Pancreas (tissue), 10 donors: ENCODE measurements at regions not wholly inside any gene's neighbourhood (a gene's known extent, or its start where the extent isn't known, plus 50 kb on each side); places are given as distances from the start of the nearest gene placed in this dataset.

Source experiments
- ATAC-seq, 4 donors: fragments of 200-7000 bp; cut with Tn5 transposase; one replicate each; pipeline versions ENCODE4 v1.8.0 to v1.9.1; 2020; ENCODE audit warnings: mild to moderate bottlenecking in 4 of 4, moderate library complexity in 4 of 4
- DNase-seq, 6 donors: peaks; one replicate each; pipeline ENCODE4 v3.0.0-alpha.2; 2020
- FAIRE-seq: peaks from 2 replicates; lab custom pipeline; 2012; peaks lifted over from hg19 to GRCh38; lab: Jason Lieb, UNC
- H3K27ac ChIP-seq, 4 donors: fragments of 200-600 bp; sonication (generic); 1 replicate in 3 of 4; 2 replicates in 1 of 4; pipeline versions ENCODE4 v1.5.0 to v1.8.0; 2020
- H3K27me3 ChIP-seq, 4 donors: fragments of 200-600 bp; one replicate each; pipeline ENCODE4 v1.8.0; 2021
- H3K36me3 ChIP-seq, 3 donors: fragments of 200-600 bp; sonication (generic) in 1 of 3; one replicate each; pipeline versions ENCODE4 v1.5.0 to v1.8.0; 2020 to 2021
- H3K4me1 ChIP-seq, 3 donors: fragments of 200-600 bp; one replicate each; pipeline ENCODE4 v1.8.0; 2021
- H3K4me3 ChIP-seq, 4 donors: fragments of 200-600 bp; sonication (generic) in 2 of 4; one replicate each; pipeline versions ENCODE4 v1.5.0 to v1.8.0; 2020 to 2021
- H3K9me3 ChIP-seq, 4 donors: fragments of 200-600 bp; one replicate each; pipeline ENCODE4 v1.8.0; 2021
- WGBS, 2 donors: extraction: QIAGEN DNeasy Blood & Tissue Kit; methylation state at CpG; one replicate each; pipeline ENCODE4 v1.1.7; 2013; 5-methylcytosine and 5-hydroxymethylcytosine counted together
- intact Hi-C, 3 donors: fragments of 100-400 bp; cut with DNase I; formaldehyde crosslinking; loops; one replicate each; pipeline versions ENCODE4 v1.11.1 to v1.14.2; 2022
- TF ChIP-seq, protein P1 (sequence below), 4 donors: fragments of 200-600 bp; sonication (generic) in 3 of 4; IDR thresholded peaks; one replicate each; pipeline versions ENCODE4 v1.5.0 to v1.8.0; 2021; ENCODE audit warnings: antibody characterized with exemption in 4 of 4
- donor health status: healthy with polysubstance abuse.
- donor health status: DM: no; HTN: no; CAD: no; lungs with moderate emphysema.
- donor health status: DM: no; HTN: no; CAD: no.
- donor health status: control.
- donor health status: control.
- donor health status: Bipolar disorder and iron deficiency.
- donor health status: DM: yes; HTN: yes; CAD: no.
- donor health status: DM: no; HTN: no; CAD: no.
- donor health status: DM: no; HTN: no; CAD: no.
- donor health status: DM: yes; HTN: yes; CAD: no.

DNA sequence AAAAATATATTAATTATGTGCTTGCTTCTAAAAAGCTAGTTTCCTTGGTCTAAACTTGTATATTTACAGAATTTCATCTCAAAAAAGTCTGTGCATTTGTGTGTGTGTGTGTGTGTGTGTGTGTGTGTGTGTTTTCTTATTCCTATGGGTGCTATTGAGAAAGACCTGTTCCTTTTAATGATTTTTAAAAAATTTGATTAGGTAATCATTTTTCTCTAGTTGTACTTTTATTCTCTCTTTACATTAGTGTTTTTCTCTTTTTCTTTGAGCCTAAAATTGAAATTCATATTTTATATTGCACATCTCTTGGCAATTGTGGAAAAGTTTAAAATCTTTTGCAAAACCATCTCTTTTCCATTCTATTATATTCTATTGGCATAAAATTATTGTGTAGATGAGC lies 690.4 kb upstream of the NDST4 start:
- intact Hi-C loops: no loop called here
- TF ChIP-seq, protein P1, sequence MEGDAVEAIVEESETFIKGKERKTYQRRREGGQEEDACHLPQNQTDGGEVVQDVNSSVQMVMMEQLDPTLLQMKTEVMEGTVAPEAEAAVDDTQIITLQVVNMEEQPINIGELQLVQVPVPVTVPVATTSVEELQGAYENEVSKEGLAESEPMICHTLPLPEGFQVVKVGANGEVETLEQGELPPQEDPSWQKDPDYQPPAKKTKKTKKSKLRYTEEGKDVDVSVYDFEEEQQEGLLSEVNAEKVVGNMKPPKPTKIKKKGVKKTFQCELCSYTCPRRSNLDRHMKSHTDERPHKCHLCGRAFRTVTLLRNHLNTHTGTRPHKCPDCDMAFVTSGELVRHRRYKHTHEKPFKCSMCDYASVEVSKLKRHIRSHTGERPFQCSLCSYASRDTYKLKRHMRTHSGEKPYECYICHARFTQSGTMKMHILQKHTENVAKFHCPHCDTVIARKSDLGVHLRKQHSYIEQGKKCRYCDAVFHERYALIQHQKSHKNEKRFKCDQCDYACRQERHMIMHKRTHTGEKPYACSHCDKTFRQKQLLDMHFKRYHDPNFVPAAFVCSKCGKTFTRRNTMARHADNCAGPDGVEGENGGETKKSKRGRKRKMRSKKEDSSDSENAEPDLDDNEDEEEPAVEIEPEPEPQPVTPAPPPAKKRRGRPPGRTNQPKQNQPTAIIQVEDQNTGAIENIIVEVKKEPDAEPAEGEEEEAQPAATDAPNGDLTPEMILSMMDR (IDR thresholded peaks at IDR 0.05): no peak
- ATAC-seq (no peak), DNase-seq (no peak), FAIRE-seq (no peak)
- Histone ChIP-seq H3K27ac (no peak overlapping the region), H3K9me3 (no peaks in the 10 kb centered on the region), H3K4me3 (no peak overlapping the region), H3K36me3 (no peaks in the 10 kb centered on the region), H3K27me3 (no peaks in the 10 kb centered on the region), H3K4me1 (no peaks in the 10 kb centered on the region)

DNA sequence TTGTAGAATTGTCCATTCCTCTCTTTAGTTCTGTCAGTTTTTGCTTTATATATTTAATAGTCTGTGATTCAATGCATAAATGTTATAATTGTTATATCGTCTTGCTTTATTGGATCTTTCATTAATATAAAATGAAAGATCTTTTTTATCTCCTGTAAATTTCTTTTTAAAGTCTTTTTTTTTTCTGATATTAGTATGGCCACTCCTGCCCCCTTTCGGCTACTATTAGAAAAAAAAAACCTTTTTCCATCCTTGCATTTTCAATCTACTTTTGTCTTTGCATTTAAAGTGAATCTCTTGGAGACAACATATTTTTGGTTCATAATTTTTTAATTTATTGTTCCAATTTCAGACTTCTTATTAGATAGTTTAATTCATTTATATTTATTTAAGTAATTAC lies 677.4 kb upstream of the NDST4 start:
- FAIRE-seq (peak; percentile 78), ATAC-seq (no peak), DNase-seq (no peak)
- intact Hi-C loops: no loop called here
- Histone ChIP-seq H3K9me3 (no peaks in the 10 kb centered on the region), H3K4me1 (no peaks in the 10 kb centered on the region), H3K27me3 (no peaks in the 10 kb centered on the region), H3K36me3 (no peaks in the 10 kb centered on the region), H3K4me3 (no peak overlapping the region), H3K27ac (no peak overlapping the region)
- 45 to 59% methylated on average over 2 of the region's 2 CpGs for WGBS, 2 donors
- TF ChIP-seq, protein P1 (IDR thresholded peaks at IDR 0.05): no peak

DNA sequence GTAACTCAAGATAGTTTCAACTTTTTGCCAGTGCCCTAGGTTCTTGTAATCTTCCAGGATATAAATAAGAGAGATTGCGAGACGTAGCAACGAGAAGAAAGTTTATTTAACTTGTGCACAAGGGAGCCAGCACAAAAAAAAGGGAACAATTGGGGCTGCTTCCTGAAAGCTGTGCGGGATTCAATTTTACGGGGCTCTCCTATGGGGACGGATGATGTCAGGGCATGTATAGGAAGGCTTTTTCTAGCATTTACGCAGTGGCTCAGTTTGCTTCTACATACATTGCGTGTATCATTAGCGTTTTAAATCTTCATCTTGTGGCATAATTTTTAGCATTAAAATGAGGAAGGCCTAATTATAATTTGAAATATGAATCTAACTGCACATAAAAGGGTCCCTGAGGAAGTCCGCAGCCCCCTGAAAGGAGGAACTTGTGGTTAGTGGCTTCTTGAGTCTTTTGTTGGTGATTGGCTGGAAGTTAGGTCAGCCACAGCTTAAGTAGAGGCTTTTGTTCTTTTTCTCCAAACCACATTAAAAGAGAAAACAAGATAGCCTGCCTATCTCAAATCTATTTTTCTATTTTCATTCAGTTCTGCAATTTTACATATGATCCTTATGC lies 668.2 kb upstream of the NDST4 start:
- H3K36me3 ChIP-seq: no peaks in the 10 kb centered on the region
- WGBS, 2 donors: 68 to 74% methylated on average over 10 of the region's 10 CpGs
- no peaks in the 10 kb centered on the region for H3K9me3 ChIP-seq
- DNase-seq (no peak), FAIRE-seq (no peak), ATAC-seq (no peak)
- H3K27ac ChIP-seq: no peak overlapping the region
- H3K4me1 ChIP-seq: no peaks in the 10 kb centered on the region
- TF ChIP-seq, protein P1 (IDR thresholded peaks at IDR 0.05): no peak
- intact Hi-C loops: no loop called here
- H3K4me3 ChIP-seq: no peak overlapping the region
- no peaks in the 10 kb centered on the region for H3K27me3 ChIP-seq

DNA sequence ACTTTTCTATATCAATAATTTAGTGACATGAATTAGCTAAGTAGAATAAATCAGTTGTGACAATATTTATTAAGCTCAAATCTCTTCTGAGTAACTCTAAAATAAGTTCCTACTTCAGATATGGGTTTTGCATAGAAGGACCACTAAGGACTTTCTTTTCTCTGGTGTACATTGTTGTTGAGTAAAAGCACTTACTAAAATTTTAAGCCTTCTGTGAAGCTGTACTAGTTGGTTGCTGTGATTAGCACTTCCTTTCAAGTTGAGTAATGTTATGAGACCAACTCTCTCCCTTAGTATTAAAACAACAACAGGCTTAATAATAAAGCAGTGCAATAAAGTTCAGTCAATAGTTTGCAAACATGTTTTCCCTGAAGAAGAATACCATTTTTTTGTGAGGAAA lies 667.4 kb upstream of the NDST4 start:
- FAIRE-seq (no peak), DNase-seq (no peak), ATAC-seq (no peak)
- intact Hi-C loops: no loop called here
- TF ChIP-seq, protein P1 (IDR thresholded peaks at IDR 0.05): no peak
- Histone ChIP-seq H3K4me1 (no peaks in the 10 kb centered on the region), H3K4me3 (no peak overlapping the region), H3K36me3 (no peaks in the 10 kb centered on the region), H3K9me3 (no peaks in the 10 kb centered on the region), H3K27ac (no peak overlapping the region), H3K27me3 (no peaks in the 10 kb centered on the region)

DNA sequence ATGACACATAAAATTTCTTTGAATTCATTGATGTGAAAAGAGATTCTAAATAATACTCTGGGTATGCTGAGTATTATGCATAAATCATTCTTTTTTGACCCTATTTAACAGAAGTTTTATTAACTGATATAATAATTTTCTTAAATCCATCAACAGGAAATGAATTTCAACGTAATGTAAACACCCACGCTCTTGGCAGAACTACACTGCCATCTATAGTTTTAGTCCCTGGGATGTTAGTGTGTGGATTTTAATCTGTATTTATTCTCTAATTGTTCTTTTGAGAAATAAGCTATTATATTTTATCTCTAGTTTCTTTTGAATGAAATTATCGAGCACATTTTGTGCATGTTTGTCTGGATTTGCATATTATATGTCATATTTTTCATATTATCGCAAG lies 666.8 kb upstream of the NDST4 start:
- FAIRE-seq: no peak
- no peak for DNase-seq
- no peaks in the 10 kb centered on the region for H3K27me3 ChIP-seq
- H3K9me3 ChIP-seq: no peaks in the 10 kb centered on the region
- H3K27ac ChIP-seq: no peak overlapping the region
- no peak overlapping the region for H3K4me3 ChIP-seq
- 58 to 65% methylated on average over 4 of the region's 4 CpGs for WGBS, 2 donors
- ATAC-seq: no peak
- intact Hi-C loops: no loop called here
- H3K4me1 ChIP-seq: no peaks in the 10 kb centered on the region
- H3K36me3 ChIP-seq: no peaks in the 10 kb centered on the region
- TF ChIP-seq, protein P1 (IDR thresholded peaks at IDR 0.05): no peak
